ENCODE measurements at regions not wholly inside any gene's neighbourhood (a gene's known extent, or its start where the extent isn't known, plus 50 kb on each side); places are given as distances from the start of the nearest gene placed in this dataset.

DNA sequence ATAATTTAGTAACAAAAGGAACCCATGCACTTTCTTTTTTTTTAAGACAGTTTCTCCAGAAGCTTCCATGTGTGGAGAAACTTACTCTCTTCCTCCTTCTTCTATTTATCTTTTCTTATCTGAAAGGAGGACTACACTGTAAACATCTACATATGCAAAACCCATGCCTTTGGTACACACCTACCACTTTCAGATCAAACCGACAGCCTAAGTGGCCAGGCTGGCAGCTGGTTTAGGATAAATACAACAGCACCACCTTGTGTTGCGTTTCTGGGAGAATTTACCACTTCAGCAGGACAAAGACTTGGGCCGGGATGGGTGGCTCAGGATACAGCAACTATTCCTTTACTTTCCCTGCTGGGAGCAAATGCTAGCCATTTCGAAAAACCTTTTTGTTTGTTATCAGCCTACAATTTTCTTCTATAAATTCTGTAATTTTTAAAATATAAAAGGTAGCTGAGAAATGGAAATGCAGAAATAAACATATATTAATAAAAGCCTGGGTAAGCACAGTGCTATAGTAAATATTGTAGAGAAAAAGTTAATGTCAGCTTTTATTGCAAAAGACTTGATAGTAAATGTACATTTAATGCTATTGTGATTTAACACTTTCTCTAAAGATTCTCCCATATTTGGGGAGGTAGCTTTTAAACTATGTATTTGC lies 94.0 kb upstream of the RFC3 start:
- peak; percentile 94 for DNase-seq

DNA sequence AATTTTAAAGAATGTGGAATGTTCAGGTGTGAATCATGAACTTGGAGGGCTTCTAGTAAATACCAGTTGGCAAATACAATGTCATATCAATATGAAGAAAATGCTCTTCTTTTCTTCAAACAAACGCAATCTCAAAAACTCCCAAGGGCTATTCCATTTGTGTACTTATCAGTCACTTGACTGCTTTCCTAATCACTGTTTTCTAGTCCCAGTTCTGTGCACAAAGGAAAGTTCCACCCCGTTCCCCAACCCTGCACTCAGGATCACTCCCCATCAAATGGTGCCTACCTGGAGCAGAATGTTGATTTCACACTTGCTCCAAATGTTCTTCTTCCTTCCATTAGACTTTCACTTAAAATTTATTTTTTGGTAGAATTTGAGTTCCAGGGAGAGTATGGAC lies 92.6 kb upstream of the RFC3 start:
- DNase-seq: no peak

DNA sequence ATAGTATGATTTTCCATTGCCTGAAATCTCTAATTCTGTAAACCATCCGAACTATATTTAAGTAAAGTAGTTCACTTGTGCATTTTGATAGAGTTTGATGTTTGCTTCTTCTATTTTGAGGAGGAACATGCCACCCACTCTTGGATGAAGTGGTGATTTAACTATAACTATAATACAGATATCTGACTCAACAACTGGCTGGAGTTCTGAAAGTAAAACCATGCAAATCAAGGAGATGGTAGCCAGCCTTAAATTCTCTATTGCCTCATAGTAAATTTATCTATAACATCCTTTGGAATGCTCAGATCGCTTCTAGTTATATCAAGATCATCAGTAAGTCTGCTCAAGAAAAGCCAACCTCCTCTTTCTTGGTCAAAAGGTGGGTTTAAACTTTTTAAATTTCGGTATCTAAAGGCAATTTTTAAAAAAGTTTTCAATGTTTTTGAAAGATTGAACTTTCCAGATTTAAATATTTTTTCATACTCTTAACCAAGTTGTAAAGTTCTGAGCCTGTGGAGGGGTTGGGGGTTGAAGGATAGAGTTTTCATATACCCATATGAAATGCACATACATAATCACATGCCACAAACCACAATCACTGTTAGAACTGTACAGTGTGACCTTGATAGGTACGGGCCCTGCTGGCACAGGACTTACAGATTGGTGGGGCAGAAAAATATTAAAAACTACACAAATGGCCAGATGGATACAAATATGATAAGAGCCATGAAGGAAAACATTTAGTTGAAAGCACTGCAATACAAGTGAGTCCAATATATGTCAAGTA lies 90.5 kb upstream of the RFC3 start:
- DNase-seq: no peak

DNA sequence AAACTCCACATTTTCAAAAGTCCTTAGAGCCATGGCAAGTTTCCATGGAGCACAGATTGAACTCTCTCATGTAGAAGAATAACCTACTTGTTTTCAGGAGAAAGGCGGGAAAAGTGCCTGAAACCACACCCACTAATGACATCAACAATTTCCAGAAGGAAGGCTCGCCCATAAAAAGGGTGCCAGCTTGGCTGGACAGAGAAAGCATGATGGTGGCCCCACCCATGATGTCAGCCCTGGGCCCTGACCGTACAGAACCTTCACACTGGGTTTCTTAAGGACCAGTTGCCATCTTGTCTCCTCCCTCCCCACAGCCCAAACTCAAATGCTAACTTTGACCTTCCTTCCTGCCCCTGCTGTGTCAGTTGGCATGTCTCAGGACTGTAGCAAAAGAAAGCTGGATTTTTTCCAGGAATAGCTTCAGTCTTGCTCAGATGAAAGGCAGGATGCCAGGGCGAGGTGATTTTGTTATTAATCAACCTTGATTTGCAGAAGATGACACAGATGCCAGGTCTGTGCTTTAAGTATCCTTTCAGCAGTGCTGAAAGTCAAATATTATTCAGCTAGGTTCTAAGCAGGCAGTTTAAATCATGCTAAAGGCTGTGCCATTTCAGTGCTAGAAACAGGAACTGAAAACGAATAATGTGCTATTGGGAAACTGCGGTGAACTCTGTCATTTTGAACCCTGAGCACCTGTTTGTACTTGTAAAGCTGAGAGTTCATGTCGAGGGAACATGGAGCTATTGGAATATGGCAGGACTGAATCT lies 89.5 kb upstream of the RFC3 start:
- no peak for DNase-seq

DNA sequence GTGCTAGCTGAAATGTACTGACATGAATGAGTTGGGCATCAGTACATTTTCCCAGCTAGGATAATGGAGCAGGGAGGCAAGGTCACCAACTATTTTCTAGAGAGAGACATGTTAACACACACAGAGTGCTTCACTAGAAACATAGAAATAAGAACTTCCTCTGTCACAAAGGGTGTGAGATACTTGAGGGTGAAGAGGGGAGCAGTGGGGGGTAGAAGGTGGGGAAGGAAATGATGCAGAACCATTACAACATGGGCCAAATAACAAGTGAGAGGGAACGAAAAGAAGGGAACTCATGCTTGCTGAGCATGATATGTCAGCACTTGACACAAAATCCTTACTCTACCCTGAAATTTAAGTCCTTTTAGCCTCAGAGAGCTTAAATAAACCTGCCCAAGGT lies 87.8 kb upstream of the RFC3 start:
- DNase-seq: no peak

DNA sequence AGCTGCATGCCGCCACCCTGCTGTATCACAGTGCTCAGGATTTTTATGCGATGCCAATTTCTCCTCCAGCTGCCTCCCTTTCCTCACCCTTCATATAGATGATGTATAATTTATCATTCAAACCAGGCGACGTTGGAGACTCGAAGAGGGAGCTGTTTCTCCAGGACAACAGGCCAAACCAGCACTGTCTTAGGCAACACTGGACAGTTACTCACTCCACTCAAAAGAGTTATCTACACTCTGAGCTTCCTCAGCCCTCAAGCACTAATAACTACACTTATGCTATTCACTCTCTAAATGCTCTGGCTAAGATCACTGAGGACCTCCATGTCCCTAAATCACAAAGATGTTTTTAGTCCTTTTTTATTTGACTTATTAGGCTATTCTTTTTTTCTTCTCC lies 87.3 kb upstream of the RFC3 start:
- no peak for DNase-seq

DNA sequence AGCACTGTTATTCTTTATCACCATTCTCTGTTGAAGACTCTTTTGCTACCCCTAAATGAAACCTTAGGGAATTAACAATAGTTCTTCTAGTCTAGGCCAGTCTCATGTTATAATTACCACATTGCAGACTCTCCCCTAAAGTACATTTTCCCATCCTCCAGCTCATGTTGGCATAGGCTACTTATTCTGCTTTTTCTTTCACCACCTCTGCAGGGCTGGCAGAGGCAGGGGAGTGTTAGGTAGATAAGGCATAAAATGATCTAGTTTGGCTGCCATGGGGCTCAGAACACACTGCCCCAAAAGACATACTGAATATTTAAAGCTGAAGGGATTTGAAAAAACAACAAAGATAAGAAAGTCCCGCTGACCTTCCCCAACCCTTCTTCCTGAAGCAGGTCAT lies 82.7 kb upstream of the RFC3 start:
- no peak for DNase-seq

DNA sequence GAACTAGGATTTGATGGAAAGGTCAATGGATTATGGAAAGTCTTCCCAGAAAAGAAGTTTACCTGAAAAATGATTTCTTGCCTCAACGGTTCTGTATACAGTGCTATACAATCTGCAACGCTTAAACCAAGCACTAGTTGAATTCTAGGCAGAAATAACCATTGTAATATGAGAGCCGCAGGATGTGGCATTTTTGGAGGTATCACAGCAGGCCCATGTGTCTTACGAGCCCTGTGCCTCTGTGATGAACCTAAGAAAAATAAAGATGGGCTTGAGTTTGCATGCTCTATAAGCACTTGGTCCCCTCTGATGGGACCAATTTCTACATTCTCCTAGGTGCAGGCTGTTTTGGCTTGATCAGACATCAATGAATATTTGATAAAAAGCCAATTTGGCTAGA lies 78.7 kb upstream of the RFC3 start:
- DNase-seq: no peak

DNA sequence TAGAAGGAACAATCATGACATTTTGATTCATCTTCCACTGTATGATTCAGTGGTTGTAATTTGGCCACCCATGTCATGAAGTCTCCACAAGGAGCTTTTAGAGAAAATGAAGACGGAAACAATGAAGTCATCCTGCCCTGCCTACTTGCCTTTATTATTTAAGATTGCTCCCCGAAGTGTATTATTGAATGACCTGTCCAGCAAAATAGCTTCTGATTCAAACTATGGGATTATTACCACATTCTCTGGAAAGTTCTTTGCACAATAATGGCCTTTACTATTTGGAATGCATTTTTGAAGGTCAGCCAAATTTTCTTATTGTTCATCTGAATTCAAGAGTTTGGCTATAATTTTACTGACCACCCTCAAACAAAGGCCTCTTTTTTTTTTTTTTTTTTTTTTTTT lies 77.8 kb upstream of the RFC3 start:
- no peak for DNase-seq

DNA sequence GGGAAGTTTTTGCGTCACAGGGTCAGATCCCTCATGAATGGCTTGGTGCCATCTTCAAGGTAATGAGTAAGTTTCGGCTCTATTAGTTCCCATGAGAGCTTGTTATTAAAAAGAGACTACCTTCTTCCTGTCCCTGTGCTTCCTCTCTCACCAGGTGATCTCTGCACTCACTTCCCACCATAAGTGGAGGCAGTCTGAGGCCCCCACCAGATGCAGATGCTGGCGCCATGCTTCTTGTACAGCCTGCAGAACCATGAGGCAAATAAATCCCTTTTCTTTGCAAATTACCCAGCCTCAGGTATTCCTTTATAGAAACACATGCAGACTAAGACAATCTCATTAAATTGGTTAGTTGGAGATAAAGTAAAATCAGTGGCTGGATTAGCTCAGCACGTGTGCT lies 75.6 kb upstream of the RFC3 start:
- no peak for DNase-seq

DNA sequence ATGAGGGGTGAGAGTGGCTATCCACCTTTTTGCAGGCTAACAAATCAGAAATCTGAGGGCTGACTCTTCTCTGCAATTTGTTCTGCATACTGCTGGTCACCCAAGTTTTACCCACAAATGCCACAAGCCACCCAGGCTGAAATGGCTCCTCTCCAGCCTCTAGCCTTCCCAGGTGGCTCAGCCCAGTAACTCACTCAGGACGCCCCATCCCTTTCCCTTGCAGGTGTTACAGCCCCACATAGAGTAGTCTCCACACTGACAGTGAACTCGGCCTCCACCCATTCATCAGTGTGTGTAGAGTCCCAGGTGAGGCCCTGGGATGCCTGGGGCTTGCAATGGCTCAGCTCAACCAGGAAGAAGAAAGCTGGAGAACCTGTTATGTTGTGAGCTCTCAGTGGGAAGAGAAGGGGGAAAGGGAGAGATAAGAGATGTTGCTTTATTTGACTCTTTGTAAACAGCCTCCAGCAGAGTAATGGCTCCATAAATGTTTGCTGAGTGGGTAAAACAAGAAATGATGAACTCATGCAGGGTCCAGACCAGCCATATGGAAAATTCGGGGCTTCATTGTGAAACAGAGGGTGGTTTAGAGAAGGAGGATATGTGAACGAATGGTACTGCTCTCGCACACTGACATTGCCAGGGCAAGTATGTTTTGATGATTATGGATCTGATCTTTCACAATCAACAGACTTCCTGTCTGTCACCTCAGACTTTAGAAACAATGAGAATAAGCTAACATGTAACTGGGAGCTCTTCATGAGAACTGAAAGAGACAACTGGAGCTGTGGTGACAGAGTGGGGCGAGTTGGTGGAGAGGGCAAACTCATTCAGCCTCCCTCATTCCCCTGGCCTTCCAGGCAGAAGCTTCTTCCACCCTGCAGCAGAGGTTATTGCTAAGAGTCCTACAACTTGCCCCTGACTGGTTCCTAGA lies 74.2 kb upstream of the RFC3 start:
- DNase-seq: no peak

DNA sequence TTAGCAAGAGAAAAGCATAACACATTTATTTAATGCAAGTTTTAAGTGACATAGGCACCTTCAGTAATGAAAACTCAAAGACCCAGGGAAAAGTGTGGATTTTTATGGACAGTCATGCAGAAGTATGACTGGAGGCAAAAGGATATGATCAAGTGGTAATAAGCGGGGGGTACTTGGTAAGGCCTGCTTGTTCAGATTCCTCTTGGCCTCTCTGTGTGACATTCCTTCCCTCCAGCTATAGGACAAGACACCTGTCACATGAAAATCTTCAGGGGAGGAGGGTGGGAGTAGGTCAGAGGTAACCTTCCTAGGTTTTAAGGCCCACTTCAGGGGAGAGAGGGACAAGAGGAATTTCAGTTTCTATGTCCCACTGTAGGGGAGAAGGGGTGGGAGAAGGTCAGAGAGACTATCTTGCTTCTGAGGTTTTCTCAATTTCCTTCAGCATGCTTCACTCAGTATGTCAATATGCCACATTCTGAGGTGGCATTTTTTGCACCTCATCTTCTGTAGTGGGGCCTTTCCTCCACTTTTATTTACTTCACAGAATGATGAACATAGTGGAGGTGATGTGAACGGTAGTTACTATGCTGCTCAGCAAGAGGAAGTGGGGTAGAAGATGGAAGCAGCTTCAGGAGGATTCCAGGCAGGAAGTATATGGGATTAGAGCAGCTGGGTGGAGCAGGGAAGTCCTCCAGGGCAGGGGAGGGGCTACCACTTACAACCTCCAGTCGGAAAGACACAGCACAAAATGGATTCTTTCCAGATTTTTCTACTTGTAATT lies 73.2 kb upstream of the RFC3 start:
- DNase-seq: no peak

DNA sequence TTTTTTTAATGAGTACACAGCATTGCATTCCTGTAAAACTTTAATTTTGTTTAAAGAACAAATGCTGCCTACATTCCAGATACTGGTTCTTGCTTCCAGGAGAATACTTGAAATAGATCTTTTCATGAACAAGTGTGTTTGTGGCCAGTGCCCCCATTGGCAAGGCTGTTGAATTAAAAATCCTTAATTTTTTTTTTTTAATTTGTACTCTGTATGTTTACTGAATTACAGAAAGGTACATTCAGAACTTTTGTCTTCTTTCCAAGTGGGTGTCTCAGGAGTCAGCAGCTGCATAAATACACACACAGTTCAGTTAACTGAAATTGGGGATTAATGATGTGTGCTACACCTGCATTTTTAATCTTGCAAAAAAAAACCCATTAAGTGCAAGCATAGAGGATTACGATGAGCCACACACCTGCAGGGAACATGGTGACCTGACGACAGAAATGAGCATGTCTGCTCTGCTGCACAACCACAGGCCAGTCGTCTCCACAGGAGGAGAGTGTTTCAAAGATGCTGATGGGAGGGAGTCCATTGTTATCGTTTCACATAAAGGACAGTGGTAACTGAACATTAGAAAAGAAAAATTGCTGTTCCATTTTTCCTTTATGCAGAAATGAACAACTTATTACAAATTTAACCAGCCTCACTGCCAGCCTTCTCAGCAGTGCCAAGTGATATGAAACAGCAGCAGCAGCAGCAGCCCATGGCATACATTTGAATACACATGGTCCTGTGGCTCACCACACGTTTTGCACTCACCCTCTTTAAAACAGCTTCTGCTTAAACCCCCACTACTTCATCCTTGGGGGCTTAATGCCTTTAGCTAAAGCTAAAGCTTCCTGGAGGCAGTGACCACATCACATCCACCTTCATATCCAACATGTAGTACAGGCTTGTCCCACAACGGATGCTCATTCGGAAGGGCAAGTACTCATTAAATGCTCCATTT lies 72.3 kb upstream of the RFC3 start:
- no peak for DNase-seq

DNA sequence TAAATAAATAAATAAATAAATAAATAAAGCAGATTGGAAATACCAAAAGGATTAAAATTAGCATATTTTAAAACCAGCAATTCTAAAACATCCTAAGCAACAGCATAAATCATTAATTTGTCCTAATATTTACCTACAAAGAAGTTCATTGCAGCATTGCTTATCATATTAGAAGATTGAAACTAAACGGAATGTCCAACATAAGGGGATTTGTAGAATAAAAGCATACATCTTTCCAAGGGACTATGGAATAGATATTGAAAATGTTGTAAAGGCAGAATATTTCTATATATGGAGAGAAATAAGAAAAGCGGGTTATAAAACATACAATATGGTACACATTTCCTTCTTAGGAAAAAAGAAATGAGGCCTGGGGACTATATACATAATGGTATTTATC lies 71.1 kb upstream of the RFC3 start:
- no peak for DNase-seq

DNA sequence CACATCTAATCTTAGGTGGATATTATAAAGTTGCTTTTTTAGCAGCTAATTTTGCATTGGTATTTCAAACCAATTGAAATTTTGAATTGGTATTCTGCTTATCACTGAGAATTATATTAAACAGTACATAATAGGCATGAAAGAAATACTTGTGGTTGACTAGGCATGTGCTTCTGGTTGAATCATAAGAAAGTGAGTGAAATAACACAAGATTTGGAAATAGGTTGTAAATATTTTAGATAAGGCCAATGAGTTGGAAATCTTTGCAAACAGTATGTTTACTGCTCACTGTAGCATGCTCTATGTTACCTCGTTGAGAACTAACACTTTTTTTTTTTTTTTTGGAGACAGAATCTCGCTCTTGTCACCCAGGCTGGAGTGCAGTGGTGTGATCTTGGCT lies 66.8 kb upstream of the RFC3 start:
- DNase-seq: no peak

DNA sequence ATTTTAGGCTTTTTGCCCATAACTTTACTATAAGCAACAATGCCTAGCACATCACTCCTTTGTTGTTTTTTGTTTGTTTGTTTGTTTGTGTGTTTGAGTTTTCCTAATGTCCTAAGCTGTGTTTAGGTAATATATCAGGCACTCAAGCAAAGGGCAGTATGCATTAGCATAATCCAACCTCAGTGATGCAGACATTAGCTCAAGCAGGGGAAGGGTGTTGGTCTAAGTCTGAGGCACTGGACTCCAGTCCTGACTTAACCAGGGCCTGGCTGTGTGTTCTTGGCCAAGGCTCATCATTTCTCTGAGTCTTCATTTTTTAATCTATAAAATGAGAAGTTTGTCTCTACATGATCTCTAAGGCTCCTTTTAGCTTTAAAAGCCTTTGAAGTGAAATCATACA lies 65.9 kb upstream of the RFC3 start:
- no peak for DNase-seq

DNA sequence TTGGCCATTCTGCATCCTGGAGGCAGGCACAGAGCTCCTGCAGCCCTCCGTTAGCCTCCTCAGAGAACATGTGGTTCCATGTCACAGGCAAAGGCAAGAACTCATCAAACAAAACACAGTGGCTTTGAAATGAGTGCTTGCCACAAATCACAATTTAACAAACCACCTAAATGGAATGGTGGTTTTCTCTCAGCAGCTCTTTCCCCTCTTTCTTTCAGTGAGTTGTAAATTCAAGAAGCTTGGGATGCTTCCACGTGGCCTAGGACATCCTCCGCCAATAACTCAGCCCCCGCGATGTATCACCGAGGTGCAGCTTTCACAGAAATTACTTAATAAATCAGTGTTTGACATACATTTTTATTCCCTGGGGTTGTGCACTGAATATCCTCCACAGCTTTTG lies 65.4 kb upstream of the RFC3 start:
- DNase-seq: no peak

DNA sequence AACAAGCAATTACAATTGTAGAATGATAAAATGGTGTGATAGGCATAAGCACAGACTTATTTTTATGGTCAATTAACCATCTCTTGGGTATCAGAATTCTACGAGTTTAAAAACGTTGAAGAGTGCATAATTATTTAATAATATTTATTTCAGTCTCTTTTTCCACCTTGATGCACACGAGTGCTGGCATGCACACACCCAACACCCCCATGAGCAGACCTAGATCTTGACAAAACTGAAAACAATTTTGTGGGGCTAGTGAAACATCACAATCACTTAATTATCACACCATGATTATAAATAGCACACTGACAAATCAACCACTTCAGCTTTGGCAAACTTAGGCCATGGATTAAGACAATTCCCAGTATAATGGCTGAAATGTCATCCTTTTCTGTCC lies 61.0 kb upstream of the RFC3 start:
- DNase-seq: no peak

DNA sequence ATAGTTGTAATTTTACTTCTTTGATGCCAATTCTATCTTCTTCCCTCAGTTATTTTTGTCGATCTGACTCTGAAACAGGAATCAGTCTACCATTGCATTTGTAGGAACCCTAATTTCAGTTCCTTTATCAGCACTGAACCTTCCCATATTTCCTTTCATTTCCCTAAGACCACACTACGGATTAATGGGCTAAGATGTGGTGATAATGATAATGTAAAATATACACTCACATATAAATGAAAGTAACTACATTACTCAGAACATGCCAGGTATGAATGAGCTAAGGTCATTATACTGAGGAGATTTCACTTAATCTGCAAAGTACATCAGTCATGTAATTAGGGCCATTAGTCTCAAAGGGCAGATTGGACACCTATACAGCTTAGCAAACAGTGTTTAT lies 60.2 kb upstream of the RFC3 start:
- DNase-seq: no peak

DNA sequence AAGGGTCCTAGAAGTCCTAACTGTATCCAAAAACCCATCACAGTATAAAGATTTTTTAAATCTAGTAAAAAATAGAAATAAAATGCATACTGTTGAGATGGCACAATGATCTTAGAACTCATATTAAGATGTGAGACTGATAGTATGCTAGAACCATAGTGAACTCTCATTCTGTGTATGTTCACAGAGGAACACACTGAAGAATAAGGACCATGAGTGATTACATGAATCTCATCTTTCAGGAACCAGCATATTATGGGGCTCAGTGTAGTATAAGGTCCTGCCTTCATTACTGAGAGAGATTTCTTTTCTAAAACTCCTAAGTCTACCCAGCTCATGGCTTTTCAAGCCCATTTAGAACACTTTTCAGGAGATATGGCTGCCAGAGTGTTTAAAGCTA lies 59.8 kb upstream of the RFC3 start:
- DNase-seq: no peak

DNA sequence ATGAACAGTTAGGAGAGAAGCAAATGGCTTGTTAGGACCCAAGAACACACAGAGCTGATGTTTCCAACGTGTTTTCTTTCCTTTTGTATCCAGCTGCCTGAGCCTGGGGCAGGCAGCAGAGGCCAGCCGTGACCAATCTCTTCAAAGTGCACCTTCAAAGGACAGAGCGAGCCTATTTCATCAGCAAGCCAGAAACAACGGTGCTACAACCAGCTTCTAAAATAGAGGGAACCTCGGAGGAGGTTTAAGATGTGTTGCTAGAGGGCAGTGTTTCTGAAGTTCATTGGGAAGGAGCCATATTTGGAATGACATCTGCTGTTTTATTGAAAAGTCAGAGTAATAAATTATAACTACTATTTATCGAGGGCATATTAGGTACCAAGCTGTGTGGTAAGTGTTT lies 56.2 kb upstream of the RFC3 start:
- no peak for DNase-seq
